ENCODE measurements at regions not wholly inside any gene's neighbourhood (a gene's known extent, or its start where the extent isn't known, plus 50 kb on each side); places are given as distances from the start of the nearest gene placed in this dataset.
"Not testable (repeated sequence)": the region's sequence is repeated elsewhere in the genome, so short reads cannot be mapped to it uniquely, and the experiment has no call there.

DNA sequence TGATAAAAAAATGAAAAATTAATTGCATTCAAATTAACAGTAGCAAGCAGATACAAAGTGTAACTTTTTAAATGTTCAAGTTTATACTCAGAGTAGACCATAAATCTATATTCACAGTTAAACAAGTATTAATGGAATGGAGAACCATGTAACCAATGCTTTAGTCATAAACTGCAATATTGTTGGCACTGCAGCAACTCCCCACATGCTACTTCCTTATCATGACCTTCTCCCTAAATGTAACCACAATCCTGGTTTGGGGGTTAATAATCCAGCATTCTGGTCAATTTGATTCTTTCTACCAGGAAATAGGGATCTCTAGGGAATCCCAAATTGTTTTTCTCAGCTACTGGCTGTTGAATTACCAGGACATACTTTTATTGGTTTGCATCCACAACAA, 223.9 kb upstream of the DCAF8L1 start:
- no peak for DNase-seq (ENCODE audit: low spot score)

DNA sequence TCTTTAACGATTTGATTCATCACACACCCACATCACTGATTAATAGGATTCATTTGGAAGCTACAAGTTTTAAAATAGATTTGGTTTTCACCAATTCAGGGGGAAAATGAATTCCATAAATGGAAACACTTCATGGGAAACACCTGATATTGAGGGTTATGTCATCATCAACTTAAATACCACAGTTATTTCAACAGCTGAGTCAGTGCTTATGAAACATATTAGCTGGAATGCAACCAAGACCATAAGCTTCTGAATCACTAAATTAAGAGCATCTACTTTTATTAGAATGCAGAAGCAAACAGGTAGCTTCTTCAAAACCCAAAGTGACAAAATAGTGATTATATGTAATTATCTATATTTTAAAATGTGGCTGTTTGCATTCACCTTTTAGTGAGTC, 207.8 kb upstream of the DCAF8L1 start:
- peak; percentile 78 for DNase-seq (ENCODE audit: low spot score)

DNA sequence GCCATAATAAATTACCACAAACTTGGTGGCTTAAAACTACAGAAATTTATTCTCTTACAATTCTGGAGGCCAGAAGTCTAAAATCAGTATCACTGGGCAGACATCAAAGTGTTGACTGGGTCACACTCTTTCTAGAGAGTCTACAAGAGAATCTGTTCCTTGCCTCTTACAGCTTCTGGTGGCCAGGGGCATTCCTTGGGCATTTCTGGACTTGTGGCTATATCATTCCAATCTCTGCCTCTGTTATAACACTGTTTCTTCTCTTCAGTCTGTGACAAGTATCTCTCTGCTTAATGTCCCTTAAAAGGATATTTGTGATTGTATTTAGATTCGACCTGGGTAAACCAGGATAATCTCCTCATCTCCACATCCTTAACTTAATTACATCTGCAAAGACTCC, 207.3 kb upstream of the DCAF8L1 start:
- peak; percentile 41 for DNase-seq (ENCODE audit: low spot score)

DNA sequence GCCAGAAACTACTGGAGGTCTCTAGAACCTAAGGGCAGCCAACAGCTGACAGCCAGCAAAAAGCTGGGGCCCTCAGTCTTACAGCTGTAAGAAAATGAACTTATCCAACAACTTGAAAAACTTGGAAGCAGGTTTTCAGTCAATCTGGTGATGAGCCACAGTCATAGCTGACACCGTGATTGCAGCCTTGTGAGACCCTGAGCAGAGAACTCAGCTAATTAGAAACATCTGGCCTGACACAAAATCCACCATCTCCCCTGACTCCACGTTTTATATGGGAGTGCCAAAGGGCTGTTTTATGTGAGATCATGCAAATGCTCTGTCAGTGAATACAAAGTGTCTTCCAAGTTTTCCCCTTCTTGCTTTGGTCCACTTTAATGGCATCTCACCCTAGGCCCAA, 198.8 kb upstream of the DCAF8L1 start:
- DNase-seq (ENCODE audit: low spot score): no peak

DNA sequence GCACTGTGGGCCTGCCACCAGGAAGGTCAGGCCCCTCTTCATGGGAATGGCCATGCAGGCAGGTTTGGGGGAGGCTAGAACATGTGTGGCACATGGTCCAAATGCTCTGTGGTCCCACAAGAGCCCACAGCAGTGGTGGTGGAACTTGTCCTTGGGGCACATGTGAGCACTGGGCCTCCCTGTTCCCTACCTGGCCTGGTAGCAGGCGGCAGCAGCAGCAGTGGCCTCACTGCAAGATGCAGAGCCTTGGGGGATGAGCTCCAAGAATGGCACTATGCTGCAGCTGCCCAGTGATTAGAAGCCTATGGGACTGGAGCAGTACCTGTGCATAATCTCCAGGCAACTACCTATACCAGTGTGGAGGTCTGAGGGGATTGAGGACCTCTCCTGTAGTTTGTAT, 197.0 kb upstream of the DCAF8L1 start:
- DNase-seq (ENCODE audit: low spot score): no peak

DNA sequence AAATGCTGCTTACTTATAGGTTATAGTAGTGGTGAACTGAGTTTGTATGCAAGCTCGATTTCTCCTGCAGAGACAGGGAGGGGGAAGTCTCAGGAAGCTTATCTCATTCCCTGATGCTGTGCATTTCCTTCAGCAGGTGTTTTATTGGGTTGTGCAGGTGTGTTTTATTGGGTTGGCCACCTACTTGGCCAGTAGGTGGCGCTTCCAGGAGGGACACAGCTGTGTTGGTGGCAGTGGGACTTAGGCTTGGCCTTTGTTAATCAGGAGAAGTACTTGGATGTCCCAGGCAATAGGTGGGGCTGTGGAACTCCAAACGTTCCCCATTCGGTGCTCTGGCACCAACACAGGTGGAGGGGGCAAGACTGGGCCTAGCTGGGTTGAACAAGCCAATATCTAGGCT, 196.0 kb upstream of the DCAF8L1 start:
- DNase-seq (ENCODE audit: low spot score): no peak

DNA sequence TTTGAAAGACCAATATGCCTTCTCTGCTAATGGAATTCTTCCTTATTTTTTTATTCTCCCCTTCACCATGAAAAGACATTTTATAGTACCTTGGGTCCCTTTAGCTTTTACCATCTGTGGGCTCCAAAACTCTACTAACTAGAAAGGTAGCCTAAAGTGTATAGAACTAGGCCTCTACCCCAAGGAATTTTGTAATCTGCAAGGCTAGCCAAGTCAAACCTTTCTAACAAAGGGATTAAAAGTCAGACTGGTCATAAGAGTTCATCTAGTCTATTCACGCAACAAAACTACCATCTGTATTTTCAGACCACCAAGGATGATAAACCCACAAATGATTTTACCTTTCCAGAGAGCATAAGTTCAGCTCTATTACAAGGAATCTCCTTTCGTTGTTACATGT, 189.5 kb upstream of the DCAF8L1 start:
- DNase-seq (ENCODE audit: low spot score): no peak

DNA sequence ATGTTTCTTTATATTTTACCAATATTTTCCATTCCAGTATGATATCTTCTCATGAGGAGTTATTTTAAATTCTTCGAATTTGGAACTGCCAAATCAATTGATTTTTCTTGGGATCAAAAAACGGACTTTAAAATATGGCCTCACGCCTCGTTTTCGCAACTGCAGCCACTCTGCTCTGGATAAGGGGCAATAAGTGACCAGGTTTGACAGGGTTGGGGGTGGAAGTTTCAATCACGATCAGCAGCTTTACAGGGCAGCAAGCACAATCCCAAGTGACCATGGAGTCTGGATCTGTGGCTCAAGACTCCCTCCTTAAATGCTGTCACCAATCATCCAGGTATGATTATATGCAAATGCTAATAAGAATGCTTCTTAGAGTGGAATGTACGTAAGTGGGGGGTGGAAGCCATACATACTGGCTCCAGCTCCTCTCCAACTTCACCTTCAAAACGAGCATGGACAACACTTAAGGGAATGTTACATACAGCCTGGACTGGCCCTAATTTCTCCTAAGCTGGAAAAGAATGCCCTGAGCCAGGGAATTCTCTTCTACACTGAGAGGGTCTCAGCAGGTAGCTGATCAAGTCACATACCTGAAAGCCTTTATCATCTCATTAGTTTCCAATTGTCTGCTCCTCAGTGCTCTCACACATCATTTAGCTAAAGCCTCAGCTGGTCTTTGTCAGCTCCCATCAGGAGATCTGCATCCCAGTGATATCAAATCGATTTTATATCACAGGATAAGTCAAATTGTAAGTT, 176.9 kb upstream of the DCAF8L1 start:
- DNase-seq (ENCODE audit: low spot score): no peak

DNA sequence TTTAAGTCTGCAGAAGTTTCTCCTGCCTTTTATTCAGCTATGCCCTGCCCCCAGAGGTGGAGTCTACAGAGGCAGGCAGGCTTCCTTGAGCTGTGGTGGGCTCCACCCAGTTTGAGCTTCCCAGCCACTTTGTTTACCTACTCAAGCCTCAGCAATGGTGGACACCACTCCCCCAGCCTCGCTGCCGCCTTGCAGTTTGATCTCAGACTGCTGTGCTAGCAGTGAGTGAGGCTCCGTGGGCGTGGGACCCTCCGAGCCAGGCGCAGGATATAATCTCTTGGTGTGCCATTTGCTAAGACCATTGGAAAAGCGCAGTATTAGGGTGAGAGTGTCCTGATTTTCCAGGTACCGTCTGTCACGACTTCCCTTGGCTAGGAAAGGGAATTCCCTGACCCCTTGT, 171.0 kb upstream of the DCAF8L1 start:
- DNase-seq (ENCODE audit: low spot score): not testable (repeated sequence)

DNA sequence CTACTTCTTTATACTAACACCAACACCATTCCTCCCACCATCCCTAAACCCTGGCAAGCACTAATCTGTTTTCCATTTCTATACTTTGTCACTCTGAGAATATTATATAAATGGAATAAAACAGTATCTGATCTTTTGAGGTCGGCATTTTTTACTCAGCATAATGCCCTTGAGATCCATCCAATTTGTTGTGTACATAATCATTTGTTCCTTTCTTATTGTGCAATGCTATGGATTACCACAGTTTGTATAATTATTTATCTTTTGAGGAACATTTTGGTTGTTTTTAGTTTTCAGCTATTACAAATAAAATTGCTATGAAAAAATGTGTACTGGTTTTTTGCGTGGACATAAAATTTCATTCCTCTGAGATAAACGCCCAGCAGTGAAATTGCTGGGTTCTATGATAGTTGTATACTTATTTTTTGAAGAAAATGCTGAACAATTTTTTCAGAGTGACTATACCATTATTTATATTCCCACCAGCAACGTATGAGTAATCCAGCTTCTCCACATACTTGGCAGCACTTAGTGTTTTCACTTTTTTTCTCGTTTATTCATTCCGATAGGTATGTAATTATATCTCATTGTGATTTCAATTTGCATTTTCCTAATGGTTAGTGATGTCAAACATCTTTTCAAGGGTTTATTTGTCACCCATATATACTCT, 154.3 kb upstream of the DCAF8L1 start:
- DNase-seq (ENCODE audit: low spot score): no peak

DNA sequence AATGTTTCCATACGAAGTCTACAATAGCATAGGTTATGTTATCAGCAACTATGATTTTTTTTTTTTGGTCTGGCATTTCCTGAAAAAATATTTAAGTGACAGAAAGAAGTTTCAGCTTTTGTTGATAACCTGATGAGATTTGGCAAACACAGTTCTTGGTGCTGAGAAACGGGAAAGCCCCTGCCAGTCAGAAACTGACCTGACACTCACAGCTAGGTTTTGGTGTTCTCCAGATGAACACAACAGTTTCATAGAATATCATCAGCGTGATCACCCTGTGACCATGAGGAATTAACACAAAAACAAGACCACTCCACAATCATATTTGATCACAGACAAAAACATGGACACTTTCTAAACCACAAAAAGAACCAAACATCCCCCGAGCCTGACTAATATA, 152.5 kb upstream of the DCAF8L1 start:
- no peak for DNase-seq (ENCODE audit: low spot score)

DNA sequence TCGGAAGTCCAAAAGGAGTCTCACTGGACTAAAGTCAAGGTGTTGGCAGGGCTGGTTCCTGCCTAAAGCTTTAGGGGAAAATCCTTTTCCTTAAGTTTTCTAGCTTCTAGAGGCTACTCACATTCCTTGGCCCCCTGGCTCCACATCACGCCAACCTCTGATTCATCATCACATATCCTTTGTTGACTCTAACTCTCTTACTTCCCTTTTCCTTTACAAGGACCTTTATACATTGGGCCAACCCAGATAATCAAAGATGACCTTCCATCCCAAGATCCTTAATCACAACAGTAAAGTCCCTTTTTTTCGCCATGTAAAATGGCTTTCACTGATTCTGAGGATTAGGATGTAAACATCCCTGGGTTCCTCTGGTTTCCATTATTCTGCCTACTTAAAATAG, 146.4 kb upstream of the DCAF8L1 start:
- DNase-seq (ENCODE audit: low spot score): no peak

DNA sequence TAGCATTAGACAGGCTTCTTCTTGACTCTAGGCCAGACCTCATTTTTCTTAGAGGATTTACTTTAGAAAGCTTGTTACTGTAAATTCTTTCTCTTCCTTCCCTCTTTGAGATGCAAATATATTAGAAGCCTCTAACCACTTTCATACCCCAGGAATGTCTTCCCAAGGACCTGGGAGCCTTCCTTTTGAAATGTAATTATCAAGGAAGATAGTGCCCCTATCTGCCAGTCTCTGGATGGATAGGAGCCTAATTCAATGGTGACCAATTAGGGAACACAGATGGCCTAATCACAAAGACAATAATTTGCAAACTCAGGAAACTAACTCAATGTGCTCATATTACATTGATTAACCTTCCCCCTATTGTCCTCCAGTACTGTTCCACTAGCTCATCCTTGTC, 145.6 kb upstream of the DCAF8L1 start:
- DNase-seq (ENCODE audit: low spot score): no peak

DNA sequence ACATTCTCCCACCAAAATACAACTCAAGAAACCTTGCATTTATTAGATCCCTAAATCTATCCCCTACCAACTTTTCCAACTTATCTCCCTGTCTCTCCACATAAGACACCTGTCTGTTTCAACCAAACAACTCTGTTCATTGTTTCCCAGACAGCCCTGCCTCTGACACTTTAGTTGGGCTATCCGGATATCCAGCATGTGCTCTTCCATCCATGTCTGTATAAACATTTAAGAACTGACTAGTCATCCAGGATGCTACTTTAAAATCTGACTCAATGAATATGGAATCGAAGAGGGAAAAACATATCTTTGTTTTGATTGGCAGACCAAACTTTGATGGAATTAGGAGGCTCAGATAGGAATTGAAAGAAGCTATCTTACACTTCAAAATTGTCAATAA, 143.2 kb upstream of the DCAF8L1 start:
- no peak for DNase-seq (ENCODE audit: low spot score)

DNA sequence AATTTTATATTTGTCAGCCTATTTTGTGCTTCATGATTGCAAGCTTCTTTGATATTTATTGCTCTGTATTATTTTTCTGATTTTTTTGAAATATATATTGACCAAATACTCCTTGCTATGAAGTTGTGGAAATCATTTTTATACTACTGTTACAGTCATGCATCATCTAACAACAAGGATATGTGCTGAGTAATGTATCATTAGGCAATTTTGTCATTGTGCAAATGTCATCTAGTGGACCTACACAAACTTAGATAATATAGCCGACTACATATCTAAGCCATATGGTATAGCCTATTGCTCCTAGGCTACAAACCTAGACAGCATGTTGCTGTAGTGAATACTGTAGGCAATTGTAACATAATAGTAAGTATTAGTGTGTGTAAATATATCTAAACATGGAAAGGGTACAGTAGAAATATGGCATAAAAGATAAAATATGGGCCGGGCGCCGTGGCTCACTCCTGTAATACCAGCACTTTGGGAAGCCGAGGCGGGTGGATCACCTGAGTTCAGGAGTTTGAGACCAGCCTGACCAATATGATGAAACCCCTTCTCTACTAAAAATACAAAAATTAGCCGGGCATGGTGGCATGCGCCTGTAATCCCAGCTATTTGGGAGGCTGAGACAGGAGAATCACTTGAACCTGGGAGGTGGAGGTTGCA, 139.5 kb upstream of the DCAF8L1 start:
- not testable (repeated sequence) for DNase-seq (ENCODE audit: low spot score)

DNA sequence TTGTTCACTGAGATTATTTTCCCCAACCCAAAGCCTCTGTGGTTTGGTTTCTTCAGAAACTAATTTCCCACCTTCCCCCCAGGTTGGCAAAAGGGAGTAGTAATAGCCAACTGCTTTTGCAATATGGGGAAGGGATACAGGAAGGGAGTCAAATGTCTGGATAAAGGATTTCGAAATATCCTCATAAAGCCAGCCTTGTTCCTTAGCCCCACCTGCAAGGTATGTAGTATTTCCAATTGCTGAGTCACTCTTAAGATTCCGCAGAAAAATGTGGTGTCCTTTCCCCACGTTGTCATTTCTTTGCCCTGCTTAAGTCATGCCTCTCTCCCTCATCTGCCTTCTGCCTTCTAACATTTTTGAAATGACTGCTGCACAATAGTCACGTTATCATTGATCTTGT, 138.8 kb upstream of the DCAF8L1 start:
- peak; percentile 45 for DNase-seq (ENCODE audit: low spot score)

DNA sequence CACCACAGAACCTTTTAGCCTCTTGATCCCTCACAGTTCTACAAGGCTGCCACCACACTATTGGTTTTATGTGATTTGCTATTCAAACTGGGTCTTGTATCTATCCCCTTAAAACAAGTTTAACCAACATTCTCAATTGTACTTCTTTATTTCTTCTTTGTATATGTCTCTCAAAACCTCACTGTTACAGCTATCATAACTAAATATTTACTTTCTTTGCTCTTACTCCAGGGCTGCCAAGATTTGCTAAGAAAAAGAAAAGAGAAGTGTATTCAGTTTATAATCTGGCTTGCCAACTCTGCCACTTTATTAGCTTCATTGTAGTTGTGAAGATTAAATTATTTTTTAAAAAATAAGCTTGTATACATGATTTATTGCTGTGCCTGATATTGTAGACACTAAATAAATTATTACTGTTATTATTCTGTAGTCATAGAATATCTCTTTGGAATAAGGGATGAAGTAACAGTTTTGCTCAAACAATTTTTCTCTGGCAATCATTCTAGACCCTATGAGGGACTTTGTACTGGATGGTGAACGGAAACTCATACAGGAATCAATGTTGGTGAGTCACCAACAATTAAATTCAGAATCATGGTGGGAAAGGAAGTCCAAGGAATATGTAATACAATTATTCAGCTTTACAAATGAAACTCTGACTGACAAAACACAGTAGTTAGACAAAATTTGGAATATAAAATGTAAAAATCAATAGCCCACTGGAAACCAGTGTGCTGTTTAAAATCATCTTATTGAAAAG, 127.1 kb upstream of the DCAF8L1 start:
- no peak for DNase-seq (ENCODE audit: low spot score)

DNA sequence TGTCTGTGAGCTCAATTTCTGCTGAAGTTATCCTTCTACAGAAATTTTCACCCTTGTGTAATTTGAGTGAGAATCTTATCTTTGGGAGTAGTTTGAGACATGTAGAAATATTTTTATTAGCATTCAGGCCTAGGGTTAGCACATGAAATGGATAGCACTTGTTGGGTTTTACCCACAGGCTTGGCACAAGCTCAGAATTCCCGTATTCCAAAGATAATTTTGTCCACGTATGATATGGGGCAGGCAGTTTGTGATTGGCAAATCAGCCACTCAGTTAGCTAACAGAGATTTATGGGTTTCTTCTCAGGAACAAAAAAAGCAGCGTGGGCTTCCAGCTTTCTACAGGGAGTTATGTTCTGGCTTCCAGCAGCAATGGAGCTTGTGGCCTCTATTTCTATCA, 117.9 kb upstream of the DCAF8L1 start:
- no peak for DNase-seq (ENCODE audit: low spot score)

DNA sequence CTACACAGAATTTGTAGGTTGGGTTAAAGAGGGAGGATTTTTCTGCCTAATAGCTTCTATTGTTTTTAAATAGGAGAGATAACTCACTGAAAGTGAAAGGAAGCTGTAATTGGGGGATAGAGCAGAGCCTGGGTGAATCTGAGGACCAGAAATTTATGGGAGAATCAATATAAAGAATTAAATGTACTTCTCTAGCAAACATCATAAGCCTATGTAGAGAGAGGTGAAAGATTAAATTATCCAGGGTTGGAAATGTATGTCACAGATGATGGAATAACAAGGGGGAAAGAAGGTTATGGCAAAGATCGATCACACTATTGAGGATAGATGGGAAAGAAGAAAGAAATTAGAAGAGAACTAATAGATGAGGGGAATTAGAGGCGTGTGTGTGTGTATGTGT, 104.4 kb upstream of the DCAF8L1 start:
- no peak for DNase-seq (ENCODE audit: low spot score)

DNA sequence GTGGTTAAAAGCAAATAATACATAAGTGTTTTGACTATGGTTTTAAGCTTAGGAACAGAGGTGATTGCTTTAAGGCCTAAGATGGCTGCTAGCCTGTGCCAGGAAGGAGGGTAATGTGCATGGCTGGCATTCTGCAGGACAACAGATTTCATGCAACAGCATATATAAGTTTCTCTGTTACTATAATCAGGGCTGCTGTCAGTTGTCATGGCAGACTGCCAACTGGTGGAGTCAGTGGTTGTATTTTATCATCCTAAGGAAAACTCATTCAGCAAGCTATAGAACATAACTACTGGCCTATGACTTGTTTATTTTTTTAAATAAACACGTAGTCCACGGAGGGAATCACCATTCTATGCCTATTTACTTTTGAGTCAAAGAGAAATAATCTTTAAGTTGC, 77.7 kb upstream of the DCAF8L1 start:
- DNase-seq (ENCODE audit: low spot score): no peak

DNA sequence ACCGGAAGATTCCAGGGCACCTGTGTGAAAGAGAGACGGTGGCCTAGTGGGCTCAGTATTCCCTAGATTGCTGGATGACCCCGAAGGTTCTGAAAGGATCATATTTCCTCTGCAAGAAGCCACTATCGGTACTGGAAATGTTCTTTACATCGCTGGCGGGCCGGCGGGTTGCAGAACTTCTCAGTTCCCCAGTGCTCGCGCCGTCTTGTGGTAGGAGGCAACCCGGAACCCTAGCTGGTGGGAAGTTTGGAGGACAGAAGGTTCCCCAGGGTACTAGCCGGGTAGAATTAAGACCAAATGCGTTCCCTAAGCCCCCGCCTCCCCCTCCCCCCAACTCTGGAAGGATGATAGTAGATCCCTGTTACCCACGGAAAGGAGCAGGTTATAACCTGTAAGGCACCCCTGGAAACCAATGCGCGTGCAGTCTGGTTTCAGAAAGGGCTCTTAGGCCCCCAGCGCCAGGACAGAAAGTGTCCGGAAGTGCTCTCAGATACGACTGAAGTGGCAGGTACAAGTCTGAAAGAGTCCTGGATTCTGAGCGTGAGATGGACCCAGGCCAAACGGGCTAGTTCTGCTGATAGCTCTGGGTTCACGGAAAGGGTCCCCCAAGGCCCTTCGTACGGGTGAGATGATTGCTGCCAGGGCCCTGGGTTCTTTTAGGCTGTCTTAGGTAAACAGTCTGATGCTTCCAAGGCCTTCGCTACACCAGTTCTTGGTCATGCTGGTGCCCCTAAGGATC, 61.7 kb upstream of the DCAF8L1 start:
- no peak for DNase-seq (ENCODE audit: low spot score)

DNA sequence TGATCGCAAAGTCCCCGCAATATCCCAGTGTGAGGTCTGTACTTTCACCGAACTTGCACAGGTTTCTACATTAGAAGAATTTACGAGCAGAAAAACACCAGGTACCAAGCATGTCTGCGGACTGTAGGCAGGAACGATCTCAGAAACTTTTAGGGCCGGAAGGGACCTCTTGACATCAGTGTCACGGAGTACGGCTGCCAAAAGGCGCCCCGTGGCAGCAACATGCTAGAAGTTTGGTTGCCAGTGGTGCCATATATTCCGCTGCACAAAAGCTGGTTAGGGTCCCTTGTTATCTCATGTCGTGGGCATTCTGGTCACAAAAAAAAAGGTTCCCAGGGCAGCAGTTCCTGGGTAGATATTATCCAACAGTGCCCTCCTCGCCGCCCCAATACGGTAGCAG, 61.0 kb upstream of the DCAF8L1 start:
- no peak for DNase-seq (ENCODE audit: low spot score)

Data from A172 (cell line).